CD4-positive, alpha-beta T cell (primary cell): ENCODE measurements at regions not wholly inside any gene's neighbourhood (a gene's known extent, or its start where the extent isn't known, plus 50 kb on each side); places are given as distances from the start of the nearest gene placed in this dataset.

ENCODE experiments used
- ATAC-seq: fragments of 200-7000 bp; cut with Tn5 transposase; one replicate; pipeline ENCODE4 v1.10.0; 2022; ENCODE audit warnings: mild to moderate bottlenecking; ENCODE audit not compliant: poor library complexity
- CTCF ChIA-PET: fragments of 350-600 bp; sonication (Branson Sonifier 250); formaldehyde crosslinking; loops from one replicate; lab custom pipeline; 2021; ENCODE audit warnings: antibody characterized with exemption, inconsistent platforms; lab: Charles Lee
- POLR2A ChIA-PET: fragments of 350-600 bp; sonication (Branson Sonifier 250); formaldehyde crosslinking; loops from one replicate; lab custom pipeline; 2021; ENCODE audit warnings: antibody characterized with exemption, inconsistent platforms; lab: Charles Lee
- DNase-seq, 14 experiments: peaks; one replicate each; pipeline ENCODE4 v3.0.0-alpha.2; 2013 to 2020; ENCODE audit warnings: mixed read lengths in 2 of 14
- H3K27ac ChIP-seq, 2 donors: one replicate each; pipeline versions ENCODE4 v1.5.1 to v1.7.0; 2013; ENCODE audit warnings: low read length in 2 of 2, low read depth in 1 of 2, mild to moderate bottlenecking in 1 of 2
- H3K27me3 ChIP-seq, 2 experiments: 1 replicate in 1 of 2; 2 replicates in 1 of 2; pipeline versions ENCODE4 v1.6.1 to v1.7.0; 2013; ENCODE audit warnings: low read length in 2 of 2, control low read depth in 1 of 2, mild to moderate bottlenecking in 1 of 2, moderate library complexity in 1 of 2; ENCODE audit not compliant: insufficient read depth in 2 of 2, control insufficient read depth in 1 of 2
- H3K36me3 ChIP-seq: one replicate; pipeline ENCODE4 v1.6.1; 2013; ENCODE audit warnings: low read length, control low read depth; ENCODE audit not compliant: insufficient read depth
- H3K4me1 ChIP-seq: one replicate; pipeline ENCODE4 v1.6.1; 2013; ENCODE audit warnings: low read length, control low read depth; ENCODE audit not compliant: insufficient read depth
- H3K4me3 ChIP-seq: one replicate; pipeline ENCODE4 v1.5.1; 2013; ENCODE audit warnings: mild to moderate bottlenecking, low read length, moderate library complexity
- H3K9me3 ChIP-seq, 2 experiments: 1 replicate in 1 of 2; 2 replicates in 1 of 2; pipeline versions ENCODE4 v1.6.1 to v1.7.0; 2013; ENCODE audit warnings: low read length in 2 of 2, mild to moderate bottlenecking in 2 of 2, control low read depth in 1 of 2, moderate library complexity in 1 of 2; ENCODE audit not compliant: control insufficient read depth in 1 of 2, insufficient read depth in 1 of 2
- H3K27ac Mint-ChIP-seq: one replicate; pipeline ENCODE4 v1.8.0; 2020; ENCODE audit warnings: mixed read lengths
- H3K27me3 Mint-ChIP-seq: one replicate; pipeline ENCODE4 v1.8.0; 2021; ENCODE audit warnings: mixed read lengths
- H3K36me3 Mint-ChIP-seq: one replicate; pipeline ENCODE4 v1.8.0; 2021; ENCODE audit warnings: low read depth, mixed read lengths
- H3K4me1 Mint-ChIP-seq: one replicate; pipeline ENCODE4 v1.8.0; 2021; ENCODE audit warnings: low read depth, mixed read lengths
- H3K4me3 Mint-ChIP-seq: one replicate; pipeline ENCODE4 v1.8.0; 2020; ENCODE audit warnings: mild to moderate bottlenecking, mixed read lengths
- H3K9me3 Mint-ChIP-seq: one replicate; pipeline ENCODE4 v1.8.0; 2020; ENCODE audit warnings: mixed read lengths
- intact Hi-C, 2 experiments: fragments of 100-400 bp; cut with DNase I in 1 of 2; cut with micrococcal nuclease in 1 of 2; formaldehyde crosslinking; loops; one replicate each; pipeline versions ENCODE4 v1.15.1 to v1.9.0; 2023 to 2025; cut with DNase I, micrococcal nuclease
- TF ChIP-seq, protein P1 (sequence below): fragments of 200-600 bp; IDR thresholded peaks from one replicate; pipeline ENCODE4 v1.8.0; 2022; ENCODE audit warnings: antibody characterized with exemption, mild to moderate bottlenecking

DNA sequence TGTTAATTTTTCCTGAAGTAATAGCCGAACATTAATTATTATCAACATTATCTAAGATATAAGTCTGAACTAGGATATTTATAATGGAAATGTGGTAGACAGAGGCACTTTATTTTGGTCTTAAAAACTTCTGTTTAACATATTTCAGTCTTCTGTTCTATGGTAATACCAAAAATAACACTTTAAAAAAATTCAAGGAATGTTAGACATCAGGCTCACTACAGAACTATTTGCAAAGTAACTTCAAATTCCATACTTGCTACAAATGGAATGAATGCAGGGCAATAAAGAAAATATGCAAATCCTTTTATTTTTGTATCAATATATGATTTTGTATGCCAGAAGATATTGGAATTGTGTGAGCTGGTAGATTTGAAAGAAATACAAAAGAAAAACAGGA lies 345.5 kb upstream of the DSEL start:
- Histone ChIP-seq H3K27me3 (no peaks in the 10 kb centered on the region), H3K9me3 (peaks cover 0 to 3% of the 10 kb centered on the region in 2 experiments), H3K4me3 (no peak overlapping the region), H3K27ac (no peak overlapping the region), H3K4me1 (no peaks in the 10 kb centered on the region), H3K36me3 (no peaks in the 10 kb centered on the region)
- TF ChIP-seq, protein P1, sequence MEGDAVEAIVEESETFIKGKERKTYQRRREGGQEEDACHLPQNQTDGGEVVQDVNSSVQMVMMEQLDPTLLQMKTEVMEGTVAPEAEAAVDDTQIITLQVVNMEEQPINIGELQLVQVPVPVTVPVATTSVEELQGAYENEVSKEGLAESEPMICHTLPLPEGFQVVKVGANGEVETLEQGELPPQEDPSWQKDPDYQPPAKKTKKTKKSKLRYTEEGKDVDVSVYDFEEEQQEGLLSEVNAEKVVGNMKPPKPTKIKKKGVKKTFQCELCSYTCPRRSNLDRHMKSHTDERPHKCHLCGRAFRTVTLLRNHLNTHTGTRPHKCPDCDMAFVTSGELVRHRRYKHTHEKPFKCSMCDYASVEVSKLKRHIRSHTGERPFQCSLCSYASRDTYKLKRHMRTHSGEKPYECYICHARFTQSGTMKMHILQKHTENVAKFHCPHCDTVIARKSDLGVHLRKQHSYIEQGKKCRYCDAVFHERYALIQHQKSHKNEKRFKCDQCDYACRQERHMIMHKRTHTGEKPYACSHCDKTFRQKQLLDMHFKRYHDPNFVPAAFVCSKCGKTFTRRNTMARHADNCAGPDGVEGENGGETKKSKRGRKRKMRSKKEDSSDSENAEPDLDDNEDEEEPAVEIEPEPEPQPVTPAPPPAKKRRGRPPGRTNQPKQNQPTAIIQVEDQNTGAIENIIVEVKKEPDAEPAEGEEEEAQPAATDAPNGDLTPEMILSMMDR, result no peak
- Mint-ChIP-seq H3K4me1 (no peaks in the 10 kb centered on the region), H3K4me3 (no peak overlapping the region), H3K9me3 (no peaks in the 10 kb centered on the region), H3K27me3 (no peaks in the 10 kb centered on the region), H3K36me3 (no peaks in the 10 kb centered on the region), H3K27ac (no peak overlapping the region)
- CTCF ChIA-PET, result no interaction called here
- POLR2A ChIA-PET, result no interaction called here
- intact Hi-C loops, result no loop called here
- no peak for DNase-seq
- ATAC-seq, result no peak

DNA sequence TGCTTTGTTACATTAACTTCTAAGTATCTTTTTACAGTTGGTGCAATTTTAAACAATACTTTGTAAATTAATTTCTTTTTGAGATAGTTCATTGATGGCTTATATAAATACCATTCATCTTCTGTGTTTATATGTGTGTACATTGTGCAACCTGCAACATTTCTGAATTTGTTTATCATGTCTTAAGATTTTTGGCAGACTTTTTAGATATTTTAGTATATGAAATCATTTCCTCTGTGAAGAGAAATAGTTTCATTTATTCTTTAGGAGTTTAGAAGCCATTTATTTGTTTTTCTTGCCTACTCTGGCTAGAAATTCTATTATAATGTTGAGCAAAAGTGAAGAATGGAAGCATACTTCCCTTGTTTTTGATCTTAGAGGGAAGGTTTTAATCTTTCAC lies 337.8 kb upstream of the DSEL start:
- DNase-seq (no peak), ATAC-seq (no peak)
- H3K4me3 ChIP-seq, result no peak overlapping the region
- no peaks in the 10 kb centered on the region for H3K36me3 ChIP-seq
- no peaks in the 10 kb centered on the region for H3K36me3 Mint-ChIP-seq
- intact Hi-C loops, result no loop called here
- no peaks in the 10 kb centered on the region for H3K27me3 Mint-ChIP-seq
- no peak overlapping the region for H3K27ac Mint-ChIP-seq
- TF ChIP-seq, protein P1, result no peak
- no peaks in the 10 kb centered on the region for H3K4me1 Mint-ChIP-seq
- ChIA-PET CTCF (no interaction called here), POLR2A (no interaction called here)
- H3K4me1 ChIP-seq, result no peaks in the 10 kb centered on the region
- no peaks in the 10 kb centered on the region for H3K9me3 ChIP-seq
- H3K4me3 Mint-ChIP-seq, result no peak overlapping the region
- H3K9me3 Mint-ChIP-seq, result no peaks in the 10 kb centered on the region
- H3K27me3 ChIP-seq, result no peaks in the 10 kb centered on the region
- H3K27ac ChIP-seq, result no peak overlapping the region

DNA sequence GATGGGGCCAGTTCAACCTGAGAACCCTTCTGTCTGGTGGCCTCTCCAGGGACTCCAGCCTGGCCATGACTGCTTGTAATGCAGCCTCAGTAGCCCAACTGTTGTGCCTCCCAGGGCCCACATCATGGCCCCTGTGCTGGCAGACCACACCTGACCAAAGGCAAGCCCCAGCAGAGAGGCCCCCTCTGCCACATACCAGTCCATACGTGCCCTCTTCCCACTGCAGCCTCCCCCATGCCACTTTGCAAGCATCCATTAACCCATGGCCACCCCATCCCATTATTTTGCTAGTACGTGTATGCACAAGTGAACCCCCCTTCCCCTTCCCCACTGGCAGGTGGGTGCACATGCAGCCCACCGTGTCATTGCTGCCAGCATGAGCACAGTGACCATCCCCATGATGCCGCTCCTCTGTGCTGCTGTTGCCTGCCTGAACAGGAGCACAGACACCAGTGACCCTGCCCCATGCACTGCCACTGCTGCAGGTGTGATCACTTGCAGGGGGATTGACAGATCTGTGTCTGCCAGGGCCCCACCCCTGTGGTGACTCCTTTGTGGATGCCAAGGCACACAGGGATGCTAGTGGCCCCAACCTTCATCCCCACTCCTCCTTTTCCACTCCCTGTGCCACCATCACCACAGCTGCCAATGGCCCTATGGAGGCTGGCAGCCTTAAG lies 330.0 kb upstream of the DSEL start:
- intact Hi-C loops, result no loop called here
- peaks cover 0 to 14% of the 10 kb centered on the region in 2 experiments for H3K9me3 ChIP-seq
- Mint-ChIP-seq H3K4me3 (no peak overlapping the region), H3K36me3 (no peaks in the 10 kb centered on the region), H3K4me1 (no peaks in the 10 kb centered on the region), H3K27me3 (no peaks in the 10 kb centered on the region), H3K9me3 (no peaks in the 10 kb centered on the region), H3K27ac (no peak overlapping the region)
- no peak overlapping the region for H3K4me3 ChIP-seq
- peak in 1 of 14 experiments; percentile 5 for DNase-seq
- ChIA-PET POLR2A (no interaction called here), CTCF (no interaction called here)
- ATAC-seq, result no peak
- no peak overlapping the region for H3K27ac ChIP-seq
- no peaks in the 10 kb centered on the region for H3K36me3 ChIP-seq
- H3K27me3 ChIP-seq, result no peaks in the 10 kb centered on the region
- TF ChIP-seq, protein P1, result no peak
- H3K4me1 ChIP-seq, result no peaks in the 10 kb centered on the region
